ES-I3 (cell line): ENCODE measurements at regions not wholly inside any gene's neighbourhood (a gene's known extent, or its start where the extent isn't known, plus 50 kb on each side); places are given as distances from the start of the nearest gene placed in this dataset.

Experiments used
- H3K36me3 ChIP-seq: 2 replicates; pipeline ENCODE4 v1.6.1; 2013; ENCODE audit warnings: mild to moderate bottlenecking, low read length, control low read depth, moderate library complexity; ENCODE audit not compliant: insufficient read depth
- H3K4me1 ChIP-seq: 2 replicates; pipeline ENCODE4 v1.6.1; 2013; ENCODE audit warnings: mild to moderate bottlenecking, control low read depth, low read length; ENCODE audit not compliant: insufficient read depth
- H3K9ac ChIP-seq: 2 replicates; pipeline ENCODE4 v1.6.1; 2013; ENCODE audit warnings: low read depth, mild to moderate bottlenecking, low read length, moderate library complexity
- H3K9me3 ChIP-seq: 2 replicates; pipeline ENCODE4 v1.6.1; 2013; ENCODE audit warnings: mild to moderate bottlenecking, low read length, moderate library complexity; ENCODE audit not compliant: control insufficient read depth, insufficient read depth

DNA sequence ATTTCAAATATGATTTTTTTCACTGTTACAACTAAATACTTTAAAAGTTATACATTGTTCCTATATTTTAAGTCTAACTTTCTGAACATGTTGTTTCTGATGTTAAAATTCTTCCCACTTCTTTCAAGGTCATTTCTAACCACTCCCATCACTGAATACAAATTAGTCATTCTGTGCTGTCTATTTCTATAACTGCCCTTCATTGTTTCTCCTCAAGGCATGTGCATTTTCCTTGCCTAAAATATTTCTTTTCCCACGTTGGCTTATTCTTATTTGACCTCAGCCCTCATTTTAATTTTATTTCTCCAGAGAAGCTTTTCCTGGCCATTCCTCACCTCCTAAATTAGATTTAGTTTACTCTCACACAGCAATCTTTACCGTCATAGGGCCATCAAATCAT lies 198.9 kb upstream of the GULP1 start:
- no peaks in the 10 kb centered on the region; the same call in 1 of the 2 replicates for H3K36me3 ChIP-seq

DNA sequence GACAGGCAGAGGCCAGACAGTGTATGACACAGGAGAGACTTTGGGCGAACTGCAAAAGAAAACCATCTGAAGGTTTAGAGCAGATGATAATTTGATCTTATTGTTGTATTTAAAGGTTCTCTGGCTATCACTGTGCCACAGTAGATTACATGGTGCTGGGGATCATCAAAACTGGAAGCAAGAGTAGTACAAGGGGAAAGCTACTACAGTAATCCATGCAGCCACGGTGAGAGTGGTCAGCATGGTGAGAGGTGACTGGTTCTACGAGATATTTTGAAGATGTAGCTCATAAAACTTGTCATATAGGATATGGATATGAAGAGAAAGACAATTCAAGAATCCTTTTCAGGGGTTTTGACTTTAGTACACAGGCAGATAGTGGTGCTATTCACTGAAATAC lies 194.8 kb upstream of the GULP1 start:
- H3K9me3 ChIP-seq, result no peaks in the 10 kb centered on the region; the same call in 1 of the 2 replicates
- H3K36me3 ChIP-seq, result no peaks in the 10 kb centered on the region
- no peak overlapping the region for H3K9ac ChIP-seq
- H3K4me1 ChIP-seq, result no peaks in the 10 kb centered on the region

More for the DNA sequence above, 198.9 kb upstream of the GULP1 start:
- H3K4me1 ChIP-seq, result no peaks in the 10 kb centered on the region
- no peak overlapping the region for H3K9ac ChIP-seq
- no peaks in the 10 kb centered on the region; the same call in 1 of the 2 replicates for H3K9me3 ChIP-seq

DNA sequence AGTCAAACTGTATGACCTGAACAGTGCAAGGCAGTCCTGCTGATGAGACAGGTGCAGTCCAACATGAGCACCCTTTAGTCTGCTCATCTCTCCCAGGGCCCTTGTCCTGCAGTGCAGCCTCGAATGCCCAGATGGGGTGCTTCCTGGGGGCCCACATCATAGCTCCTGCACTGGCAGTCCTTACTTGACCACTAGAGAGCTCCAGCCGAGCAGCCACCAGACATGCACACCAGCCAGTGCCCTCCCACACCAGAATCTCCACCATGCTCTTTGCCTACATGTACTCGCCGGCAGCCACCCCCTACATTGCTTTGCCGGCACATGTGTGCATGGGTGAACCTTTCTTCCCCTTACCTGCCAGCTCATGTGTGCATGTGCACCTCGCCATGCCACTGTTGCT lies 188.8 kb upstream of the GULP1 start:
- H3K9ac ChIP-seq, result no peak overlapping the region
- H3K4me1 ChIP-seq, result 0 out of 2 replicates have a peak, but pooled peaks cover 4% of the 10 kb centered on the region
- H3K36me3 ChIP-seq, result no peaks in the 10 kb centered on the region; the same call in 1 of the 2 replicates
- no peaks in the 10 kb centered on the region for H3K9me3 ChIP-seq

DNA sequence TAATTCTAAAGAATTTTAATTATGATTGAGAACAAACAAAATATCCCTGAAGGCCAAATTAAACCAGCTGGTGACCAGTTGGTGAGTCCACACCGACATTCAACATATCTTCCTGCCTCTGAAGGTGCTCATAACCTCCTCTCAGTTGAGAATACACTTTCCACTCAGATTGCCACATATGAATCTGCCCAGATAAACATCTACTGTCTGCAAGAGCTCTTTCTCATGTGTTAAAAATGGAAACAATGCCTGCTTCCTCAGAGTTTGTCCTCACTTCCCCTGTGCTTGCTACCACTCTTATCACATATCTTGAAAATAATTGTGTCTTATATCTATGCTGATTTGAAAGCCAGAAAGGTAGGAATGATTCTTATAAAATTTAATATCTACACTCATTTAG lies 177.7 kb upstream of the GULP1 start:
- Histone ChIP-seq H3K9ac (no peak overlapping the region), H3K9me3 (no peaks in the 10 kb centered on the region), H3K36me3 (peaks cover 3% of the 10 kb centered on the region; the same call in 1 of the 2 replicates)

DNA sequence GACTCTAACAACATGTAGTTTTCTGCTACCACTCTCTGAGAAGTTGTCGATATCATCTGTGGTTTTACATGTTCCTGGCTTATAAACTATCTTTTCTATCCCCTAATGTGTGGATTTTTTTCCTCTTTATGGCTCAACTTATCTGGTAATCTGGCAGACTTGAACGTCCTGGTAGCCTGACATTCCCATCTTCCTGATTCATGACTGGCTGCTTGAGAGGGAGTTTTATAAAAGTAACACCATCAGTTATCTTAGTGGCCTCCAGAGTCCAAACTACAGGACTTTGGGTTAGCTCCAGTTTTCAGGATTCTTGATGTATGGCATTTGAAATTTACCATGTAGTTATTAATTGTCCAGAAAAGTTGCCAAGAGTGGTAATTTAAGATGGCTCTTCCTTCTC lies 174.0 kb upstream of the GULP1 start:
- H3K9me3 ChIP-seq, result no peaks in the 10 kb centered on the region
- H3K36me3 ChIP-seq, result peaks cover 3% of the 10 kb centered on the region; the same call in 1 of the 2 replicates
- H3K4me1 ChIP-seq, result no peaks in the 10 kb centered on the region
- no peak overlapping the region for H3K9ac ChIP-seq

More for the DNA sequence above, 177.7 kb upstream of the GULP1 start:
- no peaks in the 10 kb centered on the region for H3K4me1 ChIP-seq

DNA sequence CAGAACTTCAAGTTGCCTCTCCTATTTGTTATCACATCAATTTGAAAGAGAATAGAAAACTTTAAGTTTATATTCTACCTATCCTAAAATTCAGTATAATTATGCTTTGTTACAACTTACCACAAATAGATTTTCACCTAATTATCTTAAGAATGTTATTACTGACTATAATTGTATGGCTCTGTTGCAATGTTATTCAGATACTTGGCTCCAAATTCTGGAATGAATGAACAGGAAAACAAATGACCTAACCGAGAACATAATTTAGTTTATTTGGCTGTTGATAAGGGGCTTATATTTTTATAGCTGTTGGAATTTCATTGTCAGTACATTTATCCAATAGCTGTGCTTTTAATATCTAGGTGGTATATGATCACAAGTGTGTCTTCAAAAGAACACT lies 173.2 kb upstream of the GULP1 start:
- no peak overlapping the region for H3K9ac ChIP-seq
- no peaks in the 10 kb centered on the region; the same call in 1 of the 2 replicates for H3K4me1 ChIP-seq
- no peaks in the 10 kb centered on the region for H3K9me3 ChIP-seq
- H3K36me3 ChIP-seq, result peaks cover 3% of the 10 kb centered on the region; the same call in 1 of the 2 replicates

DNA sequence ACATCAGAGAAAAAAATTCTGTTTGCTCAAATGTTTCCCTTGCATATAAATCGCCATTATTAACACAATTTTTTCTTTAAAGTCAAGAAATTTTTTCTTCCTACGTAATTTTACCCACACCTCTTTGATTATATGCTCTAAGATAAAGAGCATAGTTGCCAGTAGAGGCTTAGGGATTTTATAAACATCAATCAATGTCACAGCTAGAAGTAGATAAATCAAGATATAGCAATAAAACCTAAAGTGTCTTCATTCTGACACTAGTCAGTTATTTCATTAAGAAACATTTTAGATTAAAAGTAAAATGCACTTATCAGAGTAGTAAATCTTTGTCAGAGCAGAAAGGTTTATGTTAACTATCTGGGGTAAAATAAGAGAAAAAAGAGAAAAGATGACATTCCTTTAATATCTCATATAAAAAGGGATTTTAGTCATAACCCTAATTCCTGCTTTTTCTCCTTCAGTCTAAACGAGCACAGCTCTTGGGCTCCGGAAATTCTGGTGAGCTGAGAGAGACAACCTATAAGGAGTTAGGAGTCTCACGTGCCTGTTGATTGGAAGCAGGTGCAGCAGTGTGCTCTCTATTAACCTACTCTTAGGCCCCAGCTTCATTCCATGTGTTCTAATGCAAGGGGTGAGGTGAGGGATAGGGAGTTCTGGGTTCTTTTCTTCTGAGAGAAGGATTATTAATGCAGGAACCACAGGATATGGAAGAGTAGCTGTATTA lies 172.4 kb upstream of the GULP1 start:
- peaks cover 3% of the 10 kb centered on the region; the same call in 1 of the 2 replicates for H3K36me3 ChIP-seq
- H3K9ac ChIP-seq, result no peak overlapping the region
- H3K9me3 ChIP-seq, result no peaks in the 10 kb centered on the region
- no peaks in the 10 kb centered on the region; the same call in 1 of the 2 replicates for H3K4me1 ChIP-seq

DNA sequence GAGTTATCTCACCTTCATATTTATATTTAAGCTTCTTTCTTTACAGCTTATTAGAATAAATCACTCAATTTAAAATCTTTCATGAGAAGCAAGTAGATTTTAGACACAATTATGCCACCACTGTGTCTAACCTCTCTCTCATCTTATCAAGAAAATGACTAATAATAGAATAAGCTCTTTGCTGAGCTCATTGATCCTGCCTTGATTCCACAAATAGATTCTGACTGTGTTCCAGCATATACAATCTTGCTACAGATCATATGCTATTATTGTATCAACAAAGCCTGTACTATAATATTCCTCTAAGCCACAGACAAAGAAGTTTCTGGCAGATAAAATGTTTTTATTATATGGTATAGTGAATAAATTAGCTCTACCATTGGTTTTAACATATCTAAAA lies 168.7 kb upstream of the GULP1 start:
- H3K36me3 ChIP-seq, result no peaks in the 10 kb centered on the region
- no peaks in the 10 kb centered on the region; the same call in 1 of the 2 replicates for H3K4me1 ChIP-seq
- H3K9me3 ChIP-seq, result no peaks in the 10 kb centered on the region
- no peak overlapping the region; the same call in 1 of the 2 replicates for H3K9ac ChIP-seq

DNA sequence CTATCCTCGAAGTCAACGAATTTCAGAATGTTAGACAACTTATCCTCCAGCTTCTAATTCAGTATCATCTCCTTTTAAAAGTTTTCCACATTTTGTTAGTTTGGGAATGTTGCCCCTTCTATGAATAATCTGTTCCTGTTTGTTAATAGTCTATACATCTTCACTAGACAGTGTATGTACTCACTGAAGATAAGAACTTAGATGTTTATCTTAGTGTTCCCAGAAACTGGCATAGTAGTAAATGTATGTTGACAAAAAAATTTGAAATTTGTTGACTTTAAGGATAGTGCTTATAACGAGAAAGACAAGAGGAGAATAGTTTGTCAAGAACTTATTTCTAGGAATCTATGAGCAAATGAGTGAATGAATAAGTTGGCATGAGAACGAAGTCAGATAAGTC lies 162.0 kb upstream of the GULP1 start:
- Histone ChIP-seq H3K9ac (no peak overlapping the region), H3K36me3 (no peaks in the 10 kb centered on the region; the same call in 1 of the 2 replicates), H3K4me1 (no peaks in the 10 kb centered on the region), H3K9me3 (no peaks in the 10 kb centered on the region)

DNA sequence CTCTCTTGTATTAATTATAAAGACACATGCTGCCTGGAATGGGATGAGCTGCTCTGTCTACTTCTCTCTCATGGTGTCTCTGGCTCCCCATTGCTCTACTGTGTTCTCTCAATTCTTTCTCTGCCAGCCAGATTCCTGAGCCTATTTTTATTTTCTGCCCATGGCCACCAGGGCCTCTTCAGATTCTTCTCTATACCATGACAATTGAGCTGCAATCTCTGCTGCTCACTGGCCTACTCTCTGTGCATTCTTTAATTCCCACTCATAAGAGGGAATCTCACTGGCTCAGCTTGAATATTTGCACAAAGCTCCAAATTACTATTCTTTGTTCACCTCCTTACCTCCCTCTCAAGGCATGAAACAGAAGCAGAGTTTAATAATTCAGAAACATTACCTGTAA lies 161.4 kb upstream of the GULP1 start:
- Histone ChIP-seq H3K9ac (no peak overlapping the region), H3K4me1 (no peaks in the 10 kb centered on the region), H3K9me3 (no peaks in the 10 kb centered on the region), H3K36me3 (no peaks in the 10 kb centered on the region; the same call in 1 of the 2 replicates)

DNA sequence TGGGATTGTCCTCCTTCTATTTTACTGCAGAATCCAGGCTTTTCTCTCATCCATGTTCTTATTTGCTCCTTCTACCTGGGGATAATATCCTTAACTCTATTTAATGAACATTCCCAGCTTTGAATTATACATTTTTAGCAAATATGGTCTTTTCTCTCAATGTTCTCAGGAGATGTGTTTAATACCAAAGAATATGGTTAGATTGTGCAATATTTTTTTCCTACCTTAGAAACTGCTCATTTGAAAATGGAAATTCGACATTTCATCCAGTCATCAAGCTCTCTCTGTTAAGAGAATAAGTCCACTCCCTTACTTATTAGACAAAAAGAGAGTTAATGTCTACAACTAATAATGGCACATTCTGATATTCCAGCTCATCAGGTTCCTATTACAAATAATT lies 160.4 kb upstream of the GULP1 start:
- Histone ChIP-seq H3K9me3 (no peaks in the 10 kb centered on the region), H3K36me3 (no peaks in the 10 kb centered on the region; the same call in 1 of the 2 replicates), H3K9ac (no peak overlapping the region), H3K4me1 (no peaks in the 10 kb centered on the region)

DNA sequence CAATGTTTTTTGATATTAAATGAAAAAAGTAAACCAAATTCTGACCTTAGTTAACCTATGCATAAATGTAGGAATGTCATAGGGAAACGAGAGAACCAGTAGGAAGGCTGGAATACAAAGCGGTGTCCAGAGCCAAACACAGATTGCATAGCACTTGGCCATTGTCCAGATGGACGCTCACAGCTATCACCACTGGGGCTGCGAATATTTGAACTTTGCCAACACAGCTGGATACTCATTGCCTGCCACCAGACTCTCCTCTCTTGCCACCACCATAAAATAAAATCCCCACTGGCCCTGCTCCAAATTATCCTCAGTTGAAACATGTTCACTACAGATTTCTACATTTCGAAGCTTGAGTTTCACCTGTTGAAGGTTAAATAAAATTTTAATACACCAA lies 159.3 kb upstream of the GULP1 start:
- no peak overlapping the region for H3K9ac ChIP-seq
- H3K4me1 ChIP-seq, result no peaks in the 10 kb centered on the region
- no peaks in the 10 kb centered on the region for H3K9me3 ChIP-seq
- peaks cover 5% of the 10 kb centered on the region; the same call in 1 of the 2 replicates for H3K36me3 ChIP-seq

DNA sequence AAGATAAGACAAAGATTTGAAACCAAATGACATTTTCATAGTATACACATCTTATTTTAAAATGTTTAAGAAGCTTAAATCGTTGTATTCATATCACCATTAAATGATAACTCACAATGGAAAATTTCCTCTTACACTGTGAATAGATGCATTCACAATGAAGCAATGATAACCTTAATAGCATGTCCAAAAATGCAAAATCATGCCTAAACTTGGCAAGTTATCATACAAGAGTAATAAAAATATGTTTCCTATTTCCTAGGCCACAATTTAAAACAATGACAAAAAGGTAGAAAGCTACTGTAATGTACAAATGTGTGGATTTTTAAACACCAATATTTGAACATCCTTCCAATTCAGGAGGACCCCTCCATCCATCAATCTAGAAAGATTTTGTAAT lies 157.4 kb upstream of the GULP1 start:
- H3K4me1 ChIP-seq, result no peaks in the 10 kb centered on the region
- no peaks in the 10 kb centered on the region for H3K9me3 ChIP-seq
- peaks cover 5% of the 10 kb centered on the region; the same call in 1 of the 2 replicates for H3K36me3 ChIP-seq
- no peak overlapping the region for H3K9ac ChIP-seq

DNA sequence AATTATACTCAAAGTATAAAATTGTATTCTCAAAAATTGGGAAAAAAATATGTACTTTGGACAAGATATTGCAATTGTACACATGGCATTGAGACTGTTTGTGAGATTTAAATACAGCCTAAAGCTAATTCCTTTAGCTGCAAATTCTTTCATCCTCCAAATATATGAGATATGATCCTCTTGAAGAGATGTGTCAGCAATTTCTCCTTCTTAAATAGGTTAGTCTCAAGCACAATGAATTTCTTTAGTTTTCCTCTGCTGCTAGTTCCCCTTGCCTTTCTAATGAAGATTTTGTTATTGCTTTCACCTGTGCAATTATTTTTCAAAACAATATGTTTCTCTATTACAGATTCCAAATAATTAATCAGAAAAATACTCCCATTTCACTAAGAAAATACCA lies 153.4 kb upstream of the GULP1 start:
- H3K4me1 ChIP-seq, result 0 out of 2 replicates have a peak, but pooled peaks cover 3% of the 10 kb centered on the region
- no peaks in the 10 kb centered on the region for H3K9me3 ChIP-seq
- H3K36me3 ChIP-seq, result peaks cover 5% of the 10 kb centered on the region; the same call in 1 of the 2 replicates

DNA sequence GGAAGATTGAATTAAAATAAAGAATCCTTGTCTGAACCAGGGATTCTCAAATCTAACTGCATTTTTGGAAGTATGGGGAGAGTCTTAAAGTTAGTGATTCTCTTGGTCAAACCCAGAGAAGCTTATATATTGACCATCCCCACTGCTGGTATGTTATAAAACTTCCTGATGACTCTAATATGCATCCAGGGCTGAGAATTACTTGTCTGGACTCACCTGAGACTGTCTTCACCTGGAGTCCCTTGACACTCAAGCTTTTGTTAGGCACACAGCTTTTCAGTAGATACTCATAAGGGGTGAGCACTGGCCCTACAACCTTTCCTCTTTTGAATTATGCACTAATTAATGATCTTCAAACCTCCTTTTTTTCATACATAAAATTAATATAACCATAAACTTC lies 149.6 kb upstream of the GULP1 start:
- H3K36me3 ChIP-seq, result peaks cover 3% of the 10 kb centered on the region; the same call in 1 of the 2 replicates
- H3K9me3 ChIP-seq, result no peaks in the 10 kb centered on the region
- H3K4me1 ChIP-seq, result peaks cover 3% of the 10 kb centered on the region; the same call in 1 of the 2 replicates
- no peak overlapping the region for H3K9ac ChIP-seq

More for the DNA sequence above, 153.4 kb upstream of the GULP1 start:
- no peak overlapping the region for H3K9ac ChIP-seq
